ENCODE measurements at regions not wholly inside any gene's neighbourhood (a gene's known extent, or its start where the extent isn't known, plus 50 kb on each side); places are given as distances from the start of the nearest gene placed in this dataset.

GRCh38 chr1:104746994-104747393 lies 997.3 kb downstream of the AMY1C start:
- no peaks in the 10 kb centered on the region for H3K9me3 ChIP-seq (ENCODE audit: control insufficient read depth, insufficient read depth, low read length)
- H3K27ac ChIP-seq (ENCODE audit: low read depth, low read length): no peak overlapping the region
- H3K36me3 ChIP-seq (ENCODE audit: control insufficient read depth, insufficient read depth, low read length): no peaks in the 10 kb centered on the region
- H3K4me1 ChIP-seq (ENCODE audit: control insufficient read depth, insufficient read depth, low read length): no peaks in the 10 kb centered on the region
- no peak overlapping the region for H3K9ac ChIP-seq (ENCODE audit: low read depth, low read length)
- H3K27me3 ChIP-seq (ENCODE audit: control insufficient read depth, insufficient read depth, low read length): no peaks in the 10 kb centered on the region
- no peak overlapping the region for H3K4me3 ChIP-seq (ENCODE audit: low read depth, low read length)

- no peak overlapping the region for H3K27ac ChIP-seq (ENCODE audit: low read depth, low read length)
- no peaks in the 10 kb centered on the region for H3K4me1 ChIP-seq (ENCODE audit: control insufficient read depth, insufficient read depth, low read length)
- no peaks in the 10 kb centered on the region for H3K9me3 ChIP-seq (ENCODE audit: control insufficient read depth, insufficient read depth, low read length)
- no peaks in the 10 kb centered on the region for H3K27me3 ChIP-seq (ENCODE audit: control insufficient read depth, insufficient read depth, low read length)
- H3K4me3 ChIP-seq (ENCODE audit: low read depth, low read length): no peak overlapping the region
- no peak overlapping the region for H3K9ac ChIP-seq (ENCODE audit: low read depth, low read length)
- no peaks in the 10 kb centered on the region for H3K36me3 ChIP-seq (ENCODE audit: control insufficient read depth, insufficient read depth, low read length)
Observed at GRCh38 chr1:104760017-104760416, 1010.3 kb downstream of the AMY1C start.

DNA sequence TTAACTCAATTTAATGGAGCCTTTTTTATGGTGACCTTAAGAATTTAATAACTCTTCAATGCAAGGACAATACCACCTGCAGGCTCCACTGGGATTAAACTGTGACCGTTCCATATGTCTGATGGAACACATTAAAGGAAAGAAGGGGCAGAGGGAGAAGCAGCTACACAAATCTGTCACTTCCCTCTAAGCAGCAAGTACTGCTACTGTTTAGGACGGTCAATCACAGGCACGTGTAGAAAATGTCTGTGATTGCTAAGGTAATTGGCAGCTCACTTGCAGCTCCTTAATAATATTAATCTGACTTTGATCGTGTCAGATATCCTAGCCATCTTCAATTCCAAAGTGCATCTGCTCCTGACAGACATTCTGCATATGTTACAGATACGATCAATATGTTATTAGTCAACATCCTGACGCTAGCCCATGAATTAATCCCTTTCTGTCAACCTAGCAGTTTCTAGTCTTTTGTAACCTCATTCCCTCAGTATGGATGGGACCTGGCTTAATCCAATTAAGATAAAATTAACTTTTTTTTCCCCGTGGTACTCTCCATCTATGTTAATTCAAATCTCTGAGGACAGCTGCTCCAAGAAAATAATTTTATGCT lies 1012.4 kb downstream of the AMY1C start:
- Histone ChIP-seq H3K4me1 (ENCODE audit: control insufficient read depth, insufficient read depth, low read length) (no peaks in the 10 kb centered on the region), H3K4me3 (ENCODE audit: low read depth, low read length) (no peak overlapping the region), H3K27me3 (ENCODE audit: control insufficient read depth, insufficient read depth, low read length) (no peaks in the 10 kb centered on the region)

GRCh38 chr1:104765085-104765484 lies 1015.4 kb downstream of the AMY1C start:
- Histone ChIP-seq H3K4me3 (ENCODE audit: low read depth, low read length) (no peak overlapping the region), H3K9ac (ENCODE audit: low read depth, low read length) (no peak overlapping the region), H3K4me1 (ENCODE audit: control insufficient read depth, insufficient read depth, low read length) (no peaks in the 10 kb centered on the region), H3K27me3 (ENCODE audit: control insufficient read depth, insufficient read depth, low read length) (no peaks in the 10 kb centered on the region), H3K9me3 (ENCODE audit: control insufficient read depth, insufficient read depth, low read length) (no peaks in the 10 kb centered on the region), H3K27ac (ENCODE audit: low read depth, low read length) (no peak overlapping the region), H3K36me3 (ENCODE audit: control insufficient read depth, insufficient read depth, low read length) (no peaks in the 10 kb centered on the region)

More for the DNA sequence above, 1012.4 kb downstream of the AMY1C start:
- Histone ChIP-seq H3K9ac (ENCODE audit: low read depth, low read length) (no peak overlapping the region), H3K36me3 (ENCODE audit: control insufficient read depth, insufficient read depth, low read length) (no peaks in the 10 kb centered on the region), H3K27ac (ENCODE audit: low read depth, low read length) (no peak overlapping the region), H3K9me3 (ENCODE audit: control insufficient read depth, insufficient read depth, low read length) (no peaks in the 10 kb centered on the region)

DNA sequence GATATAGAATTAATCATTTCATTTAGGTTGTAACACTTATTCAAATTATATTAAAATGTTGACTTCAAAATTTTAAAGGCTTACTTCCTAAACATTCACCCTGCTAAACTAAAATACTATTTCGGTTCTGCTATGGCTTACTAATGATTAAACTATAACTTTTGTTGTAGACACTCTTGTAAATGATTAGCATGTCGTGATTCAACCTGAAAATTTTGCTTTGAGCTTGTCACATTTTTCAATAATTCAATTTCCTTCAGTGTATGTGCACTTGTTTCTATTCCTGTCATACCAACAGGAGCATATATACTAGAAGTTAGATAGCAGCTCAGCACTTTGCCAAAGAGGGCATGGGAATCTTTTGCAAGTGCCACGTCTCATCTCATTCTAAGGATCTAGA lies 1018.8 kb downstream of the AMY1C start:
- H3K27ac ChIP-seq (ENCODE audit: low read depth, low read length): no peak overlapping the region

DNA sequence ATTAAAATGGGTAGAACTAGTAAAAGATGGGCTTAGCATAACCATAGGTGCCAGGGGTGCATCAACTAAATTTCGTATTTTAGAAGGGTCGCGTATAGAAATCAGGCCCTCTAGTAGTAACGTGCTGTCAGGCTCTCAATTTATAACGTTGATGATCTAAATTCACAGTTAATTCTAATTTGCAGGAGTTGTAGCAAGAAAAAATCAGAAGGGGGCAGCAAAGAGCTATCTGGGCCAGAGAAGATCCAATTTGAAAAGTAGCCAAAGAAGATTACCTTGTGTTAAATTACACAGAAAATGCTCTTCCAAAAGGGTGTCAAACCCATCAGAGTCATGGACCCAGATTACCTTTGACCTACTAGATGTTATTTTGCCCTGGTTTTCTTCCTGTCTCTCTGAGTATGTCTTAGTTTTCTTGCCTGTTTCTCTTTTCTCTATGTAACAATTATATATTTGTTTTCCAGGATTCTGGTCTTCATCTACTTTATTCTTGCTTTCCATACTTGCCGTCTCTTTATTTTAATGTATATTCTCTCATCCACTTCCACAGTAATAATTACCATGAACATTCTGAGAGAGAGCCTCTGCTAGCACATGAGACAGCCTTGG lies 1030.9 kb downstream of the AMY1C start:
- Histone ChIP-seq H3K36me3 (ENCODE audit: control insufficient read depth, insufficient read depth, low read length) (no peaks in the 10 kb centered on the region), H3K4me3 (ENCODE audit: low read depth, low read length) (no peak overlapping the region), H3K9me3 (ENCODE audit: control insufficient read depth, insufficient read depth, low read length) (no peaks in the 10 kb centered on the region), H3K9ac (ENCODE audit: low read depth, low read length) (no peak overlapping the region), H3K27ac (ENCODE audit: low read depth, low read length) (no peak overlapping the region), H3K27me3 (ENCODE audit: control insufficient read depth, insufficient read depth, low read length) (no peaks in the 10 kb centered on the region), H3K4me1 (ENCODE audit: control insufficient read depth, insufficient read depth, low read length) (no peaks in the 10 kb centered on the region)

More for the DNA sequence above, 1018.8 kb downstream of the AMY1C start:
- Histone ChIP-seq H3K9ac (ENCODE audit: low read depth, low read length) (no peak overlapping the region), H3K4me1 (ENCODE audit: control insufficient read depth, insufficient read depth, low read length) (no peaks in the 10 kb centered on the region), H3K27me3 (ENCODE audit: control insufficient read depth, insufficient read depth, low read length) (no peaks in the 10 kb centered on the region), H3K9me3 (ENCODE audit: control insufficient read depth, insufficient read depth, low read length) (no peaks in the 10 kb centered on the region), H3K36me3 (ENCODE audit: control insufficient read depth, insufficient read depth, low read length) (no peaks in the 10 kb centered on the region), H3K4me3 (ENCODE audit: low read depth, low read length) (no peak overlapping the region)

- Histone ChIP-seq H3K9me3 (ENCODE audit: control insufficient read depth, insufficient read depth, low read length) (peaks cover 5% of the 10 kb centered on the region; the same call in 1 of the 2 replicates), H3K9ac (ENCODE audit: low read depth, low read length) (no peak overlapping the region), H3K27me3 (ENCODE audit: control insufficient read depth, insufficient read depth, low read length) (no peaks in the 10 kb centered on the region), H3K27ac (ENCODE audit: low read depth, low read length) (no peak overlapping the region), H3K4me1 (ENCODE audit: control insufficient read depth, insufficient read depth, low read length) (no peaks in the 10 kb centered on the region), H3K36me3 (ENCODE audit: control insufficient read depth, insufficient read depth, low read length) (no peaks in the 10 kb centered on the region), H3K4me3 (ENCODE audit: low read depth, low read length) (no peak overlapping the region)
Observed at GRCh38 chr1:104785575-104786187, 1036.0 kb downstream of the AMY1C start.

GRCh38 chr1:104787866-104788510 lies 1038.3 kb downstream of the AMY1C start:
- H3K27ac ChIP-seq (ENCODE audit: low read depth, low read length): no peak overlapping the region
- no peaks in the 10 kb centered on the region for H3K4me1 ChIP-seq (ENCODE audit: control insufficient read depth, insufficient read depth, low read length)
- H3K36me3 ChIP-seq (ENCODE audit: control insufficient read depth, insufficient read depth, low read length): no peaks in the 10 kb centered on the region
- H3K4me3 ChIP-seq (ENCODE audit: low read depth, low read length): no peak overlapping the region
- H3K27me3 ChIP-seq (ENCODE audit: control insufficient read depth, insufficient read depth, low read length): no peaks in the 10 kb centered on the region
- no peak overlapping the region for H3K9ac ChIP-seq (ENCODE audit: low read depth, low read length)
- H3K9me3 ChIP-seq (ENCODE audit: control insufficient read depth, insufficient read depth, low read length): peaks cover 5% of the 10 kb centered on the region; the same call in 1 of the 2 replicates

DNA sequence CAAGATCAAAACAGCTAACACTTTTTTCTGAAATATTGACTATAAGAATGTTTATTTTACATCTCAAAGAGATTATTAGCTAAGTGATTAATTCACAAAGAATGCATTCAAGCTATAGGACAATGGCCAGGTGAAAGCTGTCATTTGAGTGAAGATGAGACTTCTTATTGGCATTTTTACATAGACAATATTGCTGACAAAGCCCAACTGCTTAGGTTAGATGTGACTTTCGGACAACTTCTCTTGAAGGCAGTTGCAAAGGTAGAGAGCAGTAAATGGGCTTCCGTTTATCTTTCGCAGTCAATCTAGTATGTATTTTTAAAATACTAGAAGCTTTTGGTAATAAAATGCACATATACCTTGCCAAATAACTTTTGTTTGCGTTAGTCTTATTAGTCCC lies 1041.3 kb downstream of the AMY1C start:
- Histone ChIP-seq H3K4me3 (ENCODE audit: low read depth, low read length) (no peak overlapping the region), H3K36me3 (ENCODE audit: control insufficient read depth, insufficient read depth, low read length) (no peaks in the 10 kb centered on the region), H3K9me3 (ENCODE audit: control insufficient read depth, insufficient read depth, low read length) (peaks cover 5% of the 10 kb centered on the region; the same call in 1 of the 2 replicates), H3K4me1 (ENCODE audit: control insufficient read depth, insufficient read depth, low read length) (no peaks in the 10 kb centered on the region), H3K9ac (ENCODE audit: low read depth, low read length) (no peak overlapping the region), H3K27ac (ENCODE audit: low read depth, low read length) (no peak overlapping the region), H3K27me3 (ENCODE audit: control insufficient read depth, insufficient read depth, low read length) (no peaks in the 10 kb centered on the region)

- Histone ChIP-seq H3K27ac (ENCODE audit: low read depth, low read length) (no peak overlapping the region), H3K4me1 (ENCODE audit: control insufficient read depth, insufficient read depth, low read length) (no peaks in the 10 kb centered on the region), H3K4me3 (ENCODE audit: low read depth, low read length) (no peak overlapping the region), H3K36me3 (ENCODE audit: control insufficient read depth, insufficient read depth, low read length) (no peaks in the 10 kb centered on the region), H3K9me3 (ENCODE audit: control insufficient read depth, insufficient read depth, low read length) (no peaks in the 10 kb centered on the region), H3K9ac (ENCODE audit: low read depth, low read length) (no peak overlapping the region), H3K27me3 (ENCODE audit: control insufficient read depth, insufficient read depth, low read length) (no peaks in the 10 kb centered on the region)
Observed at GRCh38 chr1:104794035-104794434, 1044.3 kb downstream of the AMY1C start.

DNA sequence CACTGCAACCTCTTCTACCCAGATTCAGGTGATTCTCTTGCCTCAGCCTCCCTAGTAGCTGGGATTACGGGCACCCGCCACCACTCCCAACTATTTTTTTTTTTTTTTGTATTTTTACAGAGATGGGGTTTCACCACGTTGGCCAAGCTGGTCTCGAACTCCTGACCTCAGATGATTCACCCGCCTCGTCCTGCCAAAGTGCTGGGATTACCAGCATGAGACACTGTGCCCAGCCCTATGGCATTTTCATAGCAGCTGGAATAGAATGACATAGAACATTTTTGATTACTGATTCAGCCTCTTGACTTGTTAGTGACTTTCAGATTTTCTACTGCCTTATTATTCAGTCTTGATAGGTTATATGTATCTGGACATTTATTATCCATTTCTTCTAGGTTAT lies 1046.2 kb downstream of the AMY1C start:
- Histone ChIP-seq H3K4me1 (ENCODE audit: control insufficient read depth, insufficient read depth, low read length) (no peaks in the 10 kb centered on the region), H3K9ac (ENCODE audit: low read depth, low read length) (no peak overlapping the region), H3K36me3 (ENCODE audit: control insufficient read depth, insufficient read depth, low read length) (no peaks in the 10 kb centered on the region), H3K27ac (ENCODE audit: low read depth, low read length) (no peak overlapping the region), H3K9me3 (ENCODE audit: control insufficient read depth, insufficient read depth, low read length) (no peaks in the 10 kb centered on the region), H3K27me3 (ENCODE audit: control insufficient read depth, insufficient read depth, low read length) (no peaks in the 10 kb centered on the region), H3K4me3 (ENCODE audit: low read depth, low read length) (no peak overlapping the region)
